ENCODE measurements at regions not wholly inside any gene's neighbourhood (a gene's known extent, or its start where the extent isn't known, plus 50 kb on each side); places are given as distances from the start of the nearest gene placed in this dataset.

DNA sequence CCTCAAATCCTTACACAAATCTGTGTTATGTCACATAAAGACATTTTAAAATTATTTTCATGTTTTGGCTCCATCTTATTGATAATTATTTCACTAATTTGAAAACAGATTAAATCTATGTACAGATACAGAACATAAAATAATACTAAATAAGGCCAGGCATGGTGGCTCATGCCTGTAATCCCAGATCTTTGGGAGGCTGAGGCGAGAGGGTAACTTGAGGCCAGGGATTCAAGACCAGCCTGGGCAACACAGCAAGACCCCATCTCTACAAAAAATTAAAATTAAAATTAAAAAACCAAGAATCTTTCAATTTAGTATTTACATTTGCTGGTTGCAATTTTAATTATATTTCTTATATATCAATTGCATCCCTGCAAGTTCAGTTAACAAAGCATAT is 246.4 kb upstream of the MKLN1 start:
- RAD21 ChIA-PET (ENCODE audit: low non-redundant PET in 1 of 2, low total read pairs in 2 of 2, uncharacterized antibody in 2 of 2, unreplicated experiment in 2 of 2): no interaction called here
- DNase-seq (ENCODE audit: low read depth, low spot score) (no peak), ATAC-seq (no peak)
- H3K27me3 ChIP-seq (ENCODE audit: insufficient read depth, low read length): no peaks in the 10 kb centered on the region
- H3K4me2 ChIP-seq (ENCODE audit: low read length): no peak overlapping the region
- CTCF ChIA-PET: no interaction called here
- intact Hi-C loops (cut with micrococcal nuclease): no loop called here
- peaks cover 61% of the 10 kb centered on the region for H3K79me2 ChIP-seq (ENCODE audit: insufficient read depth, low read length)
- POLR2A ChIA-PET: no interaction called here
- no peaks in the 10 kb centered on the region for H4K20me1 ChIP-seq (ENCODE audit: insufficient read depth)
- H3K36me3 ChIP-seq (ENCODE audit: control insufficient read depth in 1 of 2, insufficient read depth in 2 of 2, low read length in 2 of 2): no peaks in the 10 kb centered on the region; a peak in 1 of 4 replicates
- TF ChIP-seq EZH2phosphoT487 (IDR thresholded peaks at IDR 0.05; ENCODE audit: borderline replicate concordance) (no peak), SIN3A (IDR thresholded peaks at IDR 0.05; ENCODE audit: low read depth) (no peak), ZFX (IDR thresholded peaks at IDR 0.05) (no peak)
- TF ChIP-seq, protein P1, sequence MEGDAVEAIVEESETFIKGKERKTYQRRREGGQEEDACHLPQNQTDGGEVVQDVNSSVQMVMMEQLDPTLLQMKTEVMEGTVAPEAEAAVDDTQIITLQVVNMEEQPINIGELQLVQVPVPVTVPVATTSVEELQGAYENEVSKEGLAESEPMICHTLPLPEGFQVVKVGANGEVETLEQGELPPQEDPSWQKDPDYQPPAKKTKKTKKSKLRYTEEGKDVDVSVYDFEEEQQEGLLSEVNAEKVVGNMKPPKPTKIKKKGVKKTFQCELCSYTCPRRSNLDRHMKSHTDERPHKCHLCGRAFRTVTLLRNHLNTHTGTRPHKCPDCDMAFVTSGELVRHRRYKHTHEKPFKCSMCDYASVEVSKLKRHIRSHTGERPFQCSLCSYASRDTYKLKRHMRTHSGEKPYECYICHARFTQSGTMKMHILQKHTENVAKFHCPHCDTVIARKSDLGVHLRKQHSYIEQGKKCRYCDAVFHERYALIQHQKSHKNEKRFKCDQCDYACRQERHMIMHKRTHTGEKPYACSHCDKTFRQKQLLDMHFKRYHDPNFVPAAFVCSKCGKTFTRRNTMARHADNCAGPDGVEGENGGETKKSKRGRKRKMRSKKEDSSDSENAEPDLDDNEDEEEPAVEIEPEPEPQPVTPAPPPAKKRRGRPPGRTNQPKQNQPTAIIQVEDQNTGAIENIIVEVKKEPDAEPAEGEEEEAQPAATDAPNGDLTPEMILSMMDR (IDR thresholded peaks at IDR 0.05 in 2 of 3, conservative IDR thresholded peaks at IDR 0.05 in 1 of 3; ENCODE audit: borderline replicate concordance in 1 of 3, insufficient read depth in 1 of 3, low read depth in 2 of 3, low read length in 2 of 3): no peak
- H2AFZ ChIP-seq (ENCODE audit: low read depth, low read length, poor library complexity, severe bottlenecking): no peak overlapping the region
- no peaks in the 10 kb centered on the region for H3K9me3 ChIP-seq (ENCODE audit: control insufficient read depth in 1 of 2, insufficient read depth in 1 of 2, low read depth in 1 of 2, low read length in 2 of 2)
- no peak overlapping the region for H3K4me3 ChIP-seq (replicated peaks in 1 of 2; ENCODE audit: low read depth in 1 of 2, low read length in 2 of 2)
- BruUV-seq (replicated peaks): no TSS peak
- H3K27ac ChIP-seq (ENCODE audit: low read depth, low read length): no peak overlapping the region
- no peaks in the 10 kb centered on the region; the same call in 1 of the 2 replicates for H3K9me2 ChIP-seq (ENCODE audit: insufficient read depth)
- H3K9ac ChIP-seq (ENCODE audit: low read length): no peak overlapping the region
- H3K4me1 ChIP-seq (ENCODE audit: control insufficient read depth in 1 of 2, insufficient read depth in 2 of 2, low read length in 2 of 2): peaks cover 0 to 5% of the 10 kb centered on the region in 2 experiments; a peak in 1 of 4 replicates

DNA sequence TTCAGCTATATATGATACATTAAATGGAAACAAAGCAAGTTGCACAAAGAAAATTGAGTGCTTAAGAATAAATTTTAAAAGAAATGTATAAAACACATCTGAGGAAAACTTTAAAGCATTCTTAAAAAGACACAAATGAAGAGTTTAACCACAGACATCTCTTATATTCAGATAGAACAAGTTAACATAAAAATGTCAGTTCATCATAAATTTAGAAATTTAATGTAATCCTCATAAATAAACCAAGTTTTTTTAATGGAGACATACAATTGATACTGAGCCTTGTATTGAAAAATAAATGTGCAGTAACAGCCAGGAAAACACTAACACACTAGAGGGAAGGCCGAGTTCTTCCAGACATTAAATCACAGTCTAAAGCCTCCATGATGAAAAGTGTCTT is 243.9 kb upstream of the MKLN1 start:
- no peak overlapping the region for H3K9ac ChIP-seq (ENCODE audit: low read length)
- no peaks in the 10 kb centered on the region for H3K9me3 ChIP-seq (ENCODE audit: control insufficient read depth in 1 of 2, insufficient read depth in 1 of 2, low read depth in 1 of 2, low read length in 2 of 2)
- no peaks in the 10 kb centered on the region for H3K4me1 ChIP-seq (ENCODE audit: control insufficient read depth in 1 of 2, insufficient read depth in 2 of 2, low read length in 2 of 2)
- CTCF ChIA-PET: no interaction called here
- intact Hi-C loops (cut with micrococcal nuclease): no loop called here
- RAD21 ChIA-PET (ENCODE audit: low non-redundant PET in 1 of 2, low total read pairs in 2 of 2, uncharacterized antibody in 2 of 2, unreplicated experiment in 2 of 2): no interaction called here
- no peak overlapping the region for H3K27ac ChIP-seq (ENCODE audit: low read depth, low read length)
- H4K20me1 ChIP-seq (ENCODE audit: insufficient read depth): no peaks in the 10 kb centered on the region
- no peak overlapping the region for H3K4me2 ChIP-seq (ENCODE audit: low read length)
- DNase-seq (ENCODE audit: low read depth, low spot score) (no peak), ATAC-seq (no peak)
- H3K36me3 ChIP-seq (ENCODE audit: control insufficient read depth in 1 of 2, insufficient read depth in 2 of 2, low read length in 2 of 2): no peaks in the 10 kb centered on the region; a peak in 1 of 4 replicates
- no TSS peak for BruUV-seq (replicated peaks)
- no peaks in the 10 kb centered on the region for H3K27me3 ChIP-seq (ENCODE audit: insufficient read depth, low read length)
- H3K9me2 ChIP-seq (ENCODE audit: insufficient read depth): no peaks in the 10 kb centered on the region; the same call in 1 of the 2 replicates
- H3K79me2 ChIP-seq (ENCODE audit: insufficient read depth, low read length): peaks cover 57% of the 10 kb centered on the region
- POLR2A ChIA-PET: no interaction called here
- no peak overlapping the region for H3K4me3 ChIP-seq (replicated peaks in 1 of 2; ENCODE audit: low read depth in 1 of 2, low read length in 2 of 2)
- H2AFZ ChIP-seq (ENCODE audit: low read depth, low read length, poor library complexity, severe bottlenecking): no peak overlapping the region
- TF ChIP-seq FOSL1 (IDR thresholded peaks at IDR 0.05; ENCODE audit: low read depth) (no peak), EZH2 (IDR thresholded peaks at IDR 0.05) (no peak), EZH2phosphoT487 (IDR thresholded peaks at IDR 0.05; ENCODE audit: borderline replicate concordance) (no peak), JUND (IDR thresholded peaks at IDR 0.05) (no peak), ZNF274 (IDR thresholded peaks at IDR 0.05; ENCODE audit: low read depth, low read length) (no peak), YY1 (IDR thresholded peaks at IDR 0.05; ENCODE audit: extremely low read depth, insufficient replicate concordance, low read depth, low read length) (no peak), RAD21 (IDR thresholded peaks at IDR 0.05; ENCODE audit: low read depth) (no peak), ELF1 (IDR thresholded peaks at IDR 0.05; ENCODE audit: borderline replicate concordance, low read depth) (no peak)
- TF ChIP-seq, protein P2, sequence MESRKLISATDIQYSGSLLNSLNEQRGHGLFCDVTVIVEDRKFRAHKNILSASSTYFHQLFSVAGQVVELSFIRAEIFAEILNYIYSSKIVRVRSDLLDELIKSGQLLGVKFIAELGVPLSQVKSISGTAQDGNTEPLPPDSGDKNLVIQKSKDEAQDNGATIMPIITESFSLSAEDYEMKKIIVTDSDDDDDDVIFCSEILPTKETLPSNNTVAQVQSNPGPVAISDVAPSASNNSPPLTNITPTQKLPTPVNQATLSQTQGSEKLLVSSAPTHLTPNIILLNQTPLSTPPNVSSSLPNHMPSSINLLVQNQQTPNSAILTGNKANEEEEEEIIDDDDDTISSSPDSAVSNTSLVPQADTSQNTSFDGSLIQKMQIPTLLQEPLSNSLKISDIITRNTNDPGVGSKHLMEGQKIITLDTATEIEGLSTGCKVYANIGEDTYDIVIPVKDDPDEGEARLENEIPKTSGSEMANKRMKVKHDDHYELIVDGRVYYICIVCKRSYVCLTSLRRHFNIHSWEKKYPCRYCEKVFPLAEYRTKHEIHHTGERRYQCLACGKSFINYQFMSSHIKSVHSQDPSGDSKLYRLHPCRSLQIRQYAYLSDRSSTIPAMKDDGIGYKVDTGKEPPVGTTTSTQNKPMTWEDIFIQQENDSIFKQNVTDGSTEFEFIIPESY (IDR thresholded peaks at IDR 0.05; ENCODE audit: extremely low read depth, insufficient replicate concordance, low read length): no peak
- TF ChIP-seq, protein P3, sequence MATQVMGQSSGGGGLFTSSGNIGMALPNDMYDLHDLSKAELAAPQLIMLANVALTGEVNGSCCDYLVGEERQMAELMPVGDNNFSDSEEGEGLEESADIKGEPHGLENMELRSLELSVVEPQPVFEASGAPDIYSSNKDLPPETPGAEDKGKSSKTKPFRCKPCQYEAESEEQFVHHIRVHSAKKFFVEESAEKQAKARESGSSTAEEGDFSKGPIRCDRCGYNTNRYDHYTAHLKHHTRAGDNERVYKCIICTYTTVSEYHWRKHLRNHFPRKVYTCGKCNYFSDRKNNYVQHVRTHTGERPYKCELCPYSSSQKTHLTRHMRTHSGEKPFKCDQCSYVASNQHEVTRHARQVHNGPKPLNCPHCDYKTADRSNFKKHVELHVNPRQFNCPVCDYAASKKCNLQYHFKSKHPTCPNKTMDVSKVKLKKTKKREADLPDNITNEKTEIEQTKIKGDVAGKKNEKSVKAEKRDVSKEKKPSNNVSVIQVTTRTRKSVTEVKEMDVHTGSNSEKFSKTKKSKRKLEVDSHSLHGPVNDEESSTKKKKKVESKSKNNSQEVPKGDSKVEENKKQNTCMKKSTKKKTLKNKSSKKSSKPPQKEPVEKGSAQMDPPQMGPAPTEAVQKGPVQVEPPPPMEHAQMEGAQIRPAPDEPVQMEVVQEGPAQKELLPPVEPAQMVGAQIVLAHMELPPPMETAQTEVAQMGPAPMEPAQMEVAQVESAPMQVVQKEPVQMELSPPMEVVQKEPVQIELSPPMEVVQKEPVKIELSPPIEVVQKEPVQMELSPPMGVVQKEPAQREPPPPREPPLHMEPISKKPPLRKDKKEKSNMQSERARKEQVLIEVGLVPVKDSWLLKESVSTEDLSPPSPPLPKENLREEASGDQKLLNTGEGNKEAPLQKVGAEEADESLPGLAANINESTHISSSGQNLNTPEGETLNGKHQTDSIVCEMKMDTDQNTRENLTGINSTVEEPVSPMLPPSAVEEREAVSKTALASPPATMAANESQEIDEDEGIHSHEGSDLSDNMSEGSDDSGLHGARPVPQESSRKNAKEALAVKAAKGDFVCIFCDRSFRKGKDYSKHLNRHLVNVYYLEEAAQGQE (IDR thresholded peaks at IDR 0.05; ENCODE audit: low read depth): no peak
